GM12878 (cell line): ENCODE measurements at regions not wholly inside any gene's neighbourhood (a gene's known extent, or its start where the extent isn't known, plus 50 kb on each side); places are given as distances from the start of the nearest gene placed in this dataset.

Experiments
- ATAC-seq: fragments of 200-7000 bp; cut with Tn5 transposase; 3 replicates; pipeline ENCODE4 v1.9.1; 2020; ENCODE audit warnings: mild to moderate bottlenecking, moderate library complexity
- BruUV-seq: library from RNA; stranded (reverse); fragments of 400-500 nt; replicated peaks from 2 replicates; lab custom pipeline; 2021; lab: Mats Ljungman, UMichigan
- CTCF ChIA-PET: fragments of 300-600 bp; sonication (Branson Sonifier 250); formaldehyde crosslinking; extraction: SDS; loops from one replicate; lab custom pipeline; 2021; ENCODE audit warnings: inconsistent platforms; lab: Yijun Ruan, JAX
- POLR2A ChIA-PET: fragments of 350-600 bp; formaldehyde crosslinking; extraction: SDS; loops from one replicate; lab custom pipeline; 2021; ENCODE audit warnings: inconsistent platforms; lab: Charles Lee
- RAD21 ChIA-PET: fragments of 300-600 bp; sonication (Branson Sonifier 250); formaldehyde crosslinking; loops from one replicate; lab custom pipeline; 2023; ENCODE audit warnings: antibody characterized with exemption; ENCODE audit not compliant: unreplicated experiment; lab: Charles Lee
- SMC1A ChIA-PET: fragments of 300-600 bp; sonication (Branson Sonifier 250); formaldehyde crosslinking; loops from one replicate; lab custom pipeline; 2023; ENCODE audit not compliant: unreplicated experiment, uncharacterized antibody; lab: Charles Lee
- DNase-seq: peaks from one replicate; pipeline ENCODE4 v3.0.0-alpha.2; 2011; ENCODE audit warnings: low read depth, low spot score
- FAIRE-seq: peaks from 3 replicates; lab custom pipeline; 2011; peaks lifted over from hg19 to GRCh38; lab: Jason Lieb, UNC
- H2AFZ ChIP-seq: 2 replicates; pipeline ENCODE4 v1.6.0; 2011; ENCODE audit warnings: low read depth, low read length, control low read depth; ENCODE audit not compliant: control insufficient read depth
- H3K27ac ChIP-seq: 2 replicates; pipeline ENCODE4 v1.5.1; 2011; ENCODE audit warnings: control low read depth; ENCODE audit not compliant: control insufficient read depth, insufficient read depth
- H3K27me3 ChIP-seq, 2 experiments: replicated peaks in 1 of 2; 2 replicates each; pipeline versions ENCODE4 v1.6.0 to v1.6.1; 2011; ENCODE audit warnings: low read length in 1 of 2; ENCODE audit not compliant: control insufficient read depth in 2 of 2, insufficient read depth in 2 of 2
- H3K36me3 ChIP-seq, 2 experiments: 2 replicates each; pipeline ENCODE4 v1.5.1; 2011; ENCODE audit warnings: low read length in 1 of 2; ENCODE audit not compliant: control insufficient read depth in 2 of 2, insufficient read depth in 2 of 2
- H3K4me1 ChIP-seq: 2 replicates; pipeline ENCODE4 v1.6.1; 2011; ENCODE audit warnings: mild to moderate bottlenecking, low read length, moderate library complexity, mixed read lengths; ENCODE audit not compliant: control insufficient read depth, insufficient read depth
- H3K4me2 ChIP-seq: 2 replicates; pipeline ENCODE4 v1.6.0; 2011; ENCODE audit warnings: control low read depth; ENCODE audit not compliant: control insufficient read depth, insufficient read depth
- H3K4me3 ChIP-seq: fragments of 200-600 bp; sonication (generic); 2 replicates; pipeline ENCODE4 v1.5.1; 2016
- H3K79me2 ChIP-seq: 2 replicates; pipeline ENCODE4 v1.6.0; 2011; ENCODE audit warnings: low read length; ENCODE audit not compliant: control insufficient read depth, insufficient read depth
- H3K9ac ChIP-seq: 2 replicates; pipeline ENCODE4 v1.8.0; 2011; ENCODE audit warnings: low read length, control low read depth, mixed read lengths; ENCODE audit not compliant: control insufficient read depth, insufficient read depth
- H3K9me3 ChIP-seq: replicated peaks from 3 replicates; pipeline ENCODE4 v1.5.1; 2011; ENCODE audit warnings: mild to moderate bottlenecking, low read length; ENCODE audit not compliant: control insufficient read depth, insufficient read depth
- H4K20me1 ChIP-seq: 2 replicates; pipeline ENCODE4 v1.6.0; 2011; ENCODE audit not compliant: control insufficient read depth, insufficient read depth
- BCL11A ChIP-seq: IDR thresholded peaks from 2 replicates; pipeline ENCODE4 v1.6.1; 2011; ENCODE audit warnings: low read depth, low read length
- BHLHE40 ChIP-seq, 2 experiments: fragments of 450-650 bp in 1 of 2; IDR thresholded peaks; 2 replicates each; pipeline ENCODE4 v1.6.1; 2011 to 2017; ENCODE audit warnings: low read depth in 2 of 2, borderline replicate concordance in 1 of 2, improper control_type of control experiment in 1 of 2, low read length in 1 of 2, mild to moderate bottlenecking in 1 of 2
- CBX3 ChIP-seq: fragments of 200-600 bp; sonication (generic); IDR thresholded peaks from 2 replicates; pipeline ENCODE4 v1.6.1; 2016; ENCODE audit warnings: low read depth, borderline replicate concordance
- CREB1 ChIP-seq: IDR thresholded peaks from 2 replicates; pipeline ENCODE4 v1.6.1; 2012; ENCODE audit warnings: low read depth, mild to moderate bottlenecking, inconsistent platforms
- HDAC2 ChIP-seq: fragments of 200-600 bp; sonication (generic); IDR thresholded peaks from 2 replicates; pipeline ENCODE4 v1.6.1; 2017
- KDM1A ChIP-seq: fragments of 200-600 bp; sonication (generic); IDR thresholded peaks from 2 replicates; pipeline ENCODE4 v1.6.1; 2016; ENCODE audit warnings: borderline replicate concordance
- MEF2B ChIP-seq: fragments of 450-650 bp; IDR thresholded peaks from 2 replicates; pipeline ENCODE4 v1.6.1; 2018; ENCODE audit warnings: mild to moderate bottlenecking, moderate library complexity; ENCODE audit not compliant: partially characterized antibody, poor library complexity, severe bottlenecking
- MTA3 ChIP-seq: IDR thresholded peaks from 2 replicates; pipeline ENCODE4 v1.6.1; 2012; ENCODE audit warnings: low read length, inconsistent platforms, borderline replicate concordance
- MXI1 ChIP-seq: fragments of 150-350 bp; IDR thresholded peaks from 2 replicates; pipeline ENCODE4 v1.6.1; 2011; ENCODE audit warnings: low read depth, mild to moderate bottlenecking, inconsistent platforms, low read length, improper control_type of control experiment
- NRF1 ChIP-seq: conservative IDR thresholded peaks from 2 replicates; pipeline ENCODE4 v1.6.1; 2011; ENCODE audit warnings: mild to moderate bottlenecking, low read depth, low read length, improper control_type of control experiment
- SMARCA5 ChIP-seq: fragments of 450-650 bp; IDR thresholded peaks from 2 replicates; pipeline ENCODE4 v1.6.1; 2017; ENCODE audit warnings: mild to moderate bottlenecking
- SMC3 ChIP-seq: IDR thresholded peaks from 2 replicates; pipeline ENCODE4 v1.6.1; 2011; ENCODE audit warnings: low read length, improper control_type of control experiment, borderline replicate concordance
- SPI1 ChIP-seq: IDR thresholded peaks from 2 replicates; pipeline ENCODE4 v1.6.1; 2011; ENCODE audit warnings: low read depth, mild to moderate bottlenecking, low read length, moderate library complexity, borderline replicate concordance; ENCODE audit not compliant: insufficient read depth
- SREBF2 ChIP-seq: IDR thresholded peaks from 2 replicates; pipeline ENCODE4 v1.6.1; 2012; ENCODE audit warnings: mild to moderate bottlenecking, low read length
- SUPT20H ChIP-seq: IDR thresholded peaks from 2 replicates; pipeline ENCODE4 v1.6.1; 2011; ENCODE audit warnings: low read depth, mild to moderate bottlenecking, low read length, moderate library complexity, borderline replicate concordance; ENCODE audit not compliant: control insufficient read depth
- SUZ12 ChIP-seq: fragments of 200-600 bp; sonication (generic); IDR thresholded peaks from one replicate; pipeline ENCODE4 v1.6.1; 2018; ENCODE audit warnings: antibody characterized with exemption, mild to moderate bottlenecking; ENCODE audit not compliant: unreplicated experiment
- TAF1 ChIP-seq: IDR thresholded peaks from 2 replicates; pipeline ENCODE4 v1.6.1; 2011; ENCODE audit warnings: mild to moderate bottlenecking, low read depth, low read length, borderline replicate concordance
- ZNF24 ChIP-seq: fragments of 450-650 bp; IDR thresholded peaks from 2 replicates; pipeline ENCODE4 v1.6.1; 2017; ENCODE audit warnings: antibody characterized with exemption, mild to moderate bottlenecking
- WGBS: methylation state at CpG from one replicate; pipeline ENCODE4 v1.1.6; 2016; ENCODE audit warnings: low lambda C conversion rate; ENCODE audit not compliant: insufficient replicate concordance, insufficient coverage; ENCODE audit errors: missing lambda C conversion rate; 5-methylcytosine and 5-hydroxymethylcytosine counted together
- in situ Hi-C: fragments of 300-500 bp; cut with MboI; formaldehyde crosslinking; loops from 9 replicates; pipeline ENCODE4 v1.14.3; 2018; ENCODE audit warnings: mixed read lengths
- intact Hi-C: fragments of 100-400 bp; cut with micrococcal nuclease; formaldehyde crosslinking; loops from one replicate; pipeline ENCODE4 v1.14.2; 2022; ENCODE audit not compliant: unreplicated experiment
- TF ChIP-seq, protein P1 (sequence below): IDR thresholded peaks from 2 replicates; pipeline ENCODE4 v1.6.1; 2011; ENCODE audit warnings: borderline replicate concordance, low read depth, mild to moderate bottlenecking, moderate library complexity, mixed read lengths, low read length; ENCODE audit not compliant: insufficient read depth; ENCODE audit errors: extremely low read length
- TF ChIP-seq, protein P2 (sequence below): fragments of 450-650 bp; IDR thresholded peaks from 2 replicates; pipeline ENCODE4 v1.6.1; 2017; ENCODE audit warnings: mild to moderate bottlenecking
- TF ChIP-seq, protein P3 (sequence below): fragments of 150-350 bp; IDR thresholded peaks from 2 replicates; pipeline ENCODE4 v1.6.1; 2016; ENCODE audit warnings: low read depth, low read length

DNA sequence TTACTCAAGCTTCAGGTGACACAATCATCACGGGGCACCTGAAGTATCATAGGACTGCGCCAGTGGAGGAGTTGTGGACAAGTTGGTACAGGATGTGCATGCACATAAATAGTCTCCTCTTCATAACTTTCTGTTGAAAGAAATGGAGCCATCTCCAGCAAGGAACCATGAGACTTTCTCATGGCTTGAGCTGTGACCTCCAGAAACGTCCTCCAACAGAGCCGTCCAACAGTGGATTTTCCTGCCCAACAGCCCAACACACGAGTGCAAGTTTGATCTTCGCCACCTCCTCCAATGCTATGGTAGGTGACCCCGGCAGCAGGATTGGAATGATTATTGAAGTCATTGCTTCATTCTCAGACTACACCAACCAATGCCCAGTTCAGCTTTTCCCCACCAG is 105.1 kb upstream of the ZNF507 start (continued):
- TF ChIP-seq, protein P1, sequence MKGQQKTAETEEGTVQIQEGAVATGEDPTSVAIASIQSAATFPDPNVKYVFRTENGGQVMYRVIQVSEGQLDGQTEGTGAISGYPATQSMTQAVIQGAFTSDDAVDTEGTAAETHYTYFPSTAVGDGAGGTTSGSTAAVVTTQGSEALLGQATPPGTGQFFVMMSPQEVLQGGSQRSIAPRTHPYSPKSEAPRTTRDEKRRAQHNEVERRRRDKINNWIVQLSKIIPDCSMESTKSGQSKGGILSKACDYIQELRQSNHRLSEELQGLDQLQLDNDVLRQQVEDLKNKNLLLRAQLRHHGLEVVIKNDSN, result no peak
- no peak for TF ChIP-seq HDAC2
- TF ChIP-seq SUZ12, result no peak
- no peak for TF ChIP-seq MEF2B
- TF ChIP-seq, protein P2, sequence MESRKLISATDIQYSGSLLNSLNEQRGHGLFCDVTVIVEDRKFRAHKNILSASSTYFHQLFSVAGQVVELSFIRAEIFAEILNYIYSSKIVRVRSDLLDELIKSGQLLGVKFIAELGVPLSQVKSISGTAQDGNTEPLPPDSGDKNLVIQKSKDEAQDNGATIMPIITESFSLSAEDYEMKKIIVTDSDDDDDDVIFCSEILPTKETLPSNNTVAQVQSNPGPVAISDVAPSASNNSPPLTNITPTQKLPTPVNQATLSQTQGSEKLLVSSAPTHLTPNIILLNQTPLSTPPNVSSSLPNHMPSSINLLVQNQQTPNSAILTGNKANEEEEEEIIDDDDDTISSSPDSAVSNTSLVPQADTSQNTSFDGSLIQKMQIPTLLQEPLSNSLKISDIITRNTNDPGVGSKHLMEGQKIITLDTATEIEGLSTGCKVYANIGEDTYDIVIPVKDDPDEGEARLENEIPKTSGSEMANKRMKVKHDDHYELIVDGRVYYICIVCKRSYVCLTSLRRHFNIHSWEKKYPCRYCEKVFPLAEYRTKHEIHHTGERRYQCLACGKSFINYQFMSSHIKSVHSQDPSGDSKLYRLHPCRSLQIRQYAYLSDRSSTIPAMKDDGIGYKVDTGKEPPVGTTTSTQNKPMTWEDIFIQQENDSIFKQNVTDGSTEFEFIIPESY, result no peak
- no peak for TF ChIP-seq TAF1
- TF ChIP-seq MTA3, result no peak
- no peak for TF ChIP-seq ZNF24

DNA sequence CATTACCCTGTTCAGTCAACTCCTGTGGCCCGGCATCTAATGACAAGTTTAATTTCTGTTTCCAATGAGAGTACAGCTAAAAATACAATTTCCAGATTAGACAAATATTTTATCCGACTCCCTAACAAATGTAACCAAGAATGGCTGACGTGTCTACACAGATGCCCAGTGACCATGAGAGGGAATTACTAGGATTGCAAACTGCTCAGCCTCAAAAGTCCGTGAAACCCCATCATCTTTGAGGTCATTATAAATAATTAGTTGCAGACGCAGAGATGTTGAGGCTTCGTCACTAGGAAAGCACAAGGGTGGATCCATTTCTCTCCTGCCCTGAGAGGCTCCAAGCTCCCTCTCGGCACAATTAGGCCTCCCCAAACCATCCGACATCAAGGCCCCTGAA is 104.1 kb upstream of the ZNF507 start:
- no peak overlapping the region for H3K27ac ChIP-seq
- no peak overlapping the region for H3K4me2 ChIP-seq
- no peaks in the 10 kb centered on the region for H3K36me3 ChIP-seq
- no peaks in the 10 kb centered on the region for H4K20me1 ChIP-seq
- H3K79me2 ChIP-seq, result no peaks in the 10 kb centered on the region
- H3K27me3 ChIP-seq, result no peaks in the 10 kb centered on the region
- intact Hi-C loops (no loop called here), in situ Hi-C loops (no loop called here)
- ChIA-PET POLR2A (no interaction called here), CTCF (no interaction called here), RAD21 (no interaction called here), SMC1A (no interaction called here)
- no peak for DNase-seq
- no peaks in the 10 kb centered on the region for H3K4me1 ChIP-seq
- H3K9ac ChIP-seq, result no peak overlapping the region
- H2AFZ ChIP-seq, result no peak overlapping the region
- no TSS peak for BruUV-seq
- no peaks in the 10 kb centered on the region for H3K9me3 ChIP-seq
- no peak overlapping the region for H3K4me3 ChIP-seq
- WGBS, result 30% methylated on average over 8 of the region's 8 CpGs
- no peak for FAIRE-seq
- ATAC-seq, result no peak
- TF ChIP-seq SPI1, result no peak
- TF ChIP-seq SMC3, result no peak
- TF ChIP-seq, protein P3, sequence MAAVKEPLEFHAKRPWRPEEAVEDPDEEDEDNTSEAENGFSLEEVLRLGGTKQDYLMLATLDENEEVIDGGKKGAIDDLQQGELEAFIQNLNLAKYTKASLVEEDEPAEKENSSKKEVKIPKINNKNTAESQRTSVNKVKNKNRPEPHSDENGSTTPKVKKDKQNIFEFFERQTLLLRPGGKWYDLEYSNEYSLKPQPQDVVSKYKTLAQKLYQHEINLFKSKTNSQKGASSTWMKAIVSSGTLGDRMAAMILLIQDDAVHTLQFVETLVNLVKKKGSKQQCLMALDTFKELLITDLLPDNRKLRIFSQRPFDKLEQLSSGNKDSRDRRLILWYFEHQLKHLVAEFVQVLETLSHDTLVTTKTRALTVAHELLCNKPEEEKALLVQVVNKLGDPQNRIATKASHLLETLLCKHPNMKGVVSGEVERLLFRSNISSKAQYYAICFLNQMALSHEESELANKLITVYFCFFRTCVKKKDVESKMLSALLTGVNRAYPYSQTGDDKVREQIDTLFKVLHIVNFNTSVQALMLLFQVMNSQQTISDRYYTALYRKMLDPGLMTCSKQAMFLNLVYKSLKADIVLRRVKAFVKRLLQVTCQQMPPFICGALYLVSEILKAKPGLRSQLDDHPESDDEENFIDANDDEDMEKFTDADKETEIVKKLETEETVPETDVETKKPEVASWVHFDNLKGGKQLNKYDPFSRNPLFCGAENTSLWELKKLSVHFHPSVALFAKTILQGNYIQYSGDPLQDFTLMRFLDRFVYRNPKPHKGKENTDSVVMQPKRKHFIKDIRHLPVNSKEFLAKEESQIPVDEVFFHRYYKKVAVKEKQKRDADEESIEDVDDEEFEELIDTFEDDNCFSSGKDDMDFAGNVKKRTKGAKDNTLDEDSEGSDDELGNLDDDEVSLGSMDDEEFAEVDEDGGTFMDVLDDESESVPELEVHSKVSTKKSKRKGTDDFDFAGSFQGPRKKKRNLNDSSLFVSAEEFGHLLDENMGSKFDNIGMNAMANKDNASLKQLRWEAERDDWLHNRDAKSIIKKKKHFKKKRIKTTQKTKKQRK, result no peak
- no peak for TF ChIP-seq CBX3
- TF ChIP-seq BHLHE40 (IDR thresholded peaks at IDR 0.05; ENCODE audit: borderline replicate concordance in 1 of 2, low read depth in 2 of 2, low read length in 1 of 2), result no peak
- no peak for TF ChIP-seq TAF1
- no peak for TF ChIP-seq SUZ12
- TF ChIP-seq MXI1, result no peak
- no peak for TF ChIP-seq BCL11A
- TF ChIP-seq NRF1, result no peak
- TF ChIP-seq SMARCA5, result no peak
- no peak for TF ChIP-seq CREB1
- no peak for TF ChIP-seq SUPT20H
- no peak for TF ChIP-seq SREBF2
- TF ChIP-seq KDM1A, result no peak
